HG03469 (cell line): ENCODE measurements at regions not wholly inside any gene's neighbourhood (a gene's known extent, or its start where the extent isn't known, plus 50 kb on each side); places are given as distances from the start of the nearest gene placed in this dataset.
A peak's percentile ranks its signal among the peaks of the same experiment; 100 is the strongest.
"Not testable (repeated sequence)": the region's sequence is repeated elsewhere in the genome, so short reads cannot be mapped to it uniquely, and the experiment has no call there.

Experiments used
- ATAC-seq: cut with Tn5 transposase; IDR thresholded peaks from one replicate; pipeline ENCODE4 v1.9.1; 2021; ENCODE audit warnings: mild to moderate bottlenecking, moderate library complexity, moderate number of reproducible peaks; ENCODE audit not compliant: unreplicated experiment

- ATAC-seq: no peak
These were observed 186.8 kb downstream of the FRK start for GRCh38 chr6:115873901-115874300.

GRCh38 chr6:115870464-115870863, 190.2 kb downstream of the FRK start:
- no peak for ATAC-seq

GRCh38 chr6:115865914-115866313, 194.8 kb downstream of the FRK start:
- no peak for ATAC-seq

GRCh38 chr6:115863211-115863610, 197.5 kb downstream of the FRK start:
- no peak for ATAC-seq

GRCh38 chr6:115861658-115862057, 199.0 kb downstream of the FRK start:
- ATAC-seq: not testable (repeated sequence)

- ATAC-seq: not testable (repeated sequence)
These were observed 201.1 kb downstream of the FRK start for GRCh38 chr6:115859577-115859976.

- ATAC-seq: no peak
These were observed 205.6 kb downstream of the FRK start for GRCh38 chr6:115854866-115855665.

GRCh38 chr6:115847671-115848070, 213.0 kb downstream of the FRK start:
- no peak for ATAC-seq

- no peak for ATAC-seq
These were observed 216.7 kb downstream of the FRK start for GRCh38 chr6:115843945-115844344.

- no peak for ATAC-seq
These were observed 218.4 kb downstream of the FRK start for GRCh38 chr6:115842338-115842737.

GRCh38 chr6:115839583-115840181, 221.0 kb downstream of the FRK start:
- ATAC-seq: no peak

GRCh38 chr6:115838763-115839401, 221.8 kb downstream of the FRK start:
- peak; percentile 94 for ATAC-seq

- ATAC-seq: no peak
These were observed 222.5 kb downstream of the FRK start for GRCh38 chr6:115838216-115838615.

- ATAC-seq: not testable (repeated sequence)
These were observed 224.3 kb downstream of the FRK start for GRCh38 chr6:115836374-115836773.

- ATAC-seq: no peak
These were observed 225.4 kb downstream of the FRK start for GRCh38 chr6:115835314-115835713.

GRCh38 chr6:115834542-115834941, 226.1 kb downstream of the FRK start:
- not testable (repeated sequence) for ATAC-seq

GRCh38 chr6:115832786-115833185, 227.9 kb downstream of the FRK start:
- ATAC-seq: no peak

- no peak for ATAC-seq
These were observed 228.5 kb downstream of the FRK start for GRCh38 chr6:115832186-115832585.

- peak; percentile 48 for ATAC-seq
These were observed 229.8 kb downstream of the FRK start for GRCh38 chr6:115830895-115831294.

- no peak for ATAC-seq
These were observed 238.9 kb downstream of the FRK start for GRCh38 chr6:115821798-115822197.

GRCh38 chr6:115819506-115819905, 241.2 kb downstream of the FRK start:
- no peak for ATAC-seq

GRCh38 chr6:115817161-115817560, 243.5 kb downstream of the FRK start:
- ATAC-seq: no peak
